Myocyte (in vitro differentiated cells): ENCODE measurements at regions not wholly inside any gene's neighbourhood (a gene's known extent, or its start where the extent isn't known, plus 50 kb on each side); places are given as distances from the start of the nearest gene placed in this dataset.
A peak's percentile ranks its signal among the peaks of the same experiment; 100 is the strongest.
"Not testable (repeated sequence)": the region's sequence is repeated elsewhere in the genome, so short reads cannot be mapped to it uniquely, and the experiment has no call there.

Experiments used
- DNase-seq: peaks from one replicate; pipeline ENCODE4 v3.0.0-alpha.2; 2012; ENCODE audit warnings: low read depth

DNA sequence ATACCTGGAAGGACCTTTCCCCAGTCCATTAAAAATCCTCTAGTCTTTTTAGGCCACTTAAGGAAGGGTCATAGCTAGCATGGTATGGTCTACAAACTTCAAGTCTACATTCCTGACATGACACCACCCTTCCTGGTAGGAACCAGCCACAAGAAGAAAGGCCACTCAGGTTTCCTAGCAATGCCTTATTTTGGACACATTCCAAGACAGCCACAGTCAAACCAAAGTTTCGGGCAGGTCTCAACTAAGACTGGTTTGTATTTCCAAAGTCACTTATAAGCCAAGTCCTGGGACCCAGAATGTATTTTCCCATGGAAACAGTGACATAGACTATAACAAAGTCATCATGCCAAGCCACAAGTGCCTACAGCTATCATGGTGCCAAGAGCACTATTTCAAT is 50.6 kb upstream of the SLC44A3 start:
- DNase-seq = no peak

DNA sequence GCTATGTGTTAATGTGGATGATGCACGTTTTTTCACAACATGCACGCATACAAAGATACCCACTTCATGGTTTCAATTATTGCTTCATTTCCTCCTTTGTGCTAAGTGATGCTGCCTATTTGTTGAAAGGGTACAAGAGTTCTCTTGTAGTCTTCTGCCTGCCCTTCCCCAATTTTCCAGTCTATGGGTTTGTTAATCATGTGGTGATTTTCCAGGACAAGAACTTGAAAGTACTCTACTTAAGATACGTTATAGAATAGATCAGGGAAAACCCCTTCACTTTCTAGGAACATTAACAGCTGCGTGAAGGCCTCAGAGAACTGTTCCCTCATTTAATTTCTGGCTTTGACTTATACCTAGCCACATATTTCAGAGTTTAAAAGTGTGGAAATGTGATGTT is 52.1 kb upstream of the SLC44A3 start:
- DNase-seq = no peak

DNA sequence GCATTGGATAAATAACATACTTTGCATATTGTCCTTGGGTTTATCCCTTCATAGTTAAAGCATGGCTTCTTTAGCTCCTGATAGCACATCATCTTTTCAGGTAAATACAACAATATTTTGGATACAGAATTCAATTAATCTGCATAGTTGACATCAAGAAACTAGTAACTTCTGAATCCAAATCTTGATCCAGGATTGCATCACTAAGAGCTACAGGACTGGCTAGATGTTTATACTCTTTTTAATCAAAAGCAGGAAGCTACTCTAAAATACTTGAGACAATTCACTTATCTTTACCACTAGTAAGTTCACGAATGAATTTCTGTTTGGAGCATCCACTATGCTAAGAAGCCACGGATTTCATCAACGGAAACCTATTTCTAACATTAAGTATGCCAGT is 54.2 kb upstream of the SLC44A3 start:
- DNase-seq = no peak

DNA sequence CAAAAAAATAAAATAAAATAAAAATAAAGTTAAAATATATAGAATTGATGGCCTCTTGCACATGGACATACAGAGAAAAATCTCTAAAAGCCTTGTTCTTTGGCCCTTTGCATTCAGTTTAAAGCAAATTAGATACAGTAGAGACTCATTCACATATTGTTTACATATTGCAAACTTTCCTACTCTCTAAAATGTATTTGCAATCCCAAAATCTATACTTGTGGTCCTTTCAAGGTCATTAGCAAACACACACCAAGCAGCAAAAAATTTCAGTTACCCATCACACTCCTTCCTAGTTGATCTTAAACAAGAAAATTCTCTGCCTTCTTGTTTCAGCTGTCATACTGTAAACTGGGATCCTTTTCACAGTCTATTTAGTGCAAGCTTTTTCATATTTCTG is 61.0 kb upstream of the SLC44A3 start:
- DNase-seq = no peak

DNA sequence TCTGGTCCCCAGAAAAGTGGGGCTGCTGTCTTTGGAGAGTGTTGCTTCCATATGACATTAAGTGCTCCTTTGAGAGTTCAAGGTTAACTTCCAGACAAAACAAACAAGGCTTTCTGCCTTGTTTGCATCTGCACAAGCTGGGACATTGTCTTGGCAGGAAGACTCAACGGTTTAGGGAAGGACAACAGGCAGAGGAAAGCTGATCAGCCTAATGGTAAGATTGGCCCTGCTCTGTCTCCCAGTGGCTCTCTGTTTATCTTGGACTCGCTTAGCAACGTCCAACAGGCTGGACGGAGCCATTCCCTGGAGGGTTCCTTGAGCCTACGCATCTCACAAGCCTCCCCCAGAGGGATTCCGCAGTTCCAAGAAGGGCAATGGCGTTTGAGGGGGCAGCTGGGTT is 62.2 kb upstream of the SLC44A3 start:
- no peak for DNase-seq

GRCh38 chr1:94755675-94756074 is 64.5 kb upstream of the SLC44A3 start:
- DNase-seq = peak; percentile 21

DNA sequence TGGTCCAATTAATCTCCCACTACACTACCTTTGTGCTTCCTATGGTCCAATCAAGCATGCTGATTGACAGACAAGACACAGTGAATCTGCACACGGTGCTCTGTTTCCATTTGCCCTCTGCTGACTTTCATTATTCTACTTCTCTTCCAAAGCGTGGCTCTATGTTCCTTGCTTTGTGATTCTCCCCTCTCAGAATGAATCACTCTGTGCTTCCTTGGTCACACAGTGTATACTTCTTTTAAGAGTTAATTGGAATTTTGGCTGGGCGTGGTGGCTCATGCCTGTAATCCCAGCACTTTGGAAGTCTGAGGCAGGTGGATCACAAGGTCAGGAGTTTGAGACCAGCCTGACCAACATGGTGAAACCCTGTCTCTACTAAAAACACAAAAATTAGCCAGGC is 65.1 kb upstream of the SLC44A3 start:
- not testable (repeated sequence) for DNase-seq

- no peak for DNase-seq
Observed at GRCh38 chr1:94754570-94754969, 65.6 kb upstream of the SLC44A3 start.

DNA sequence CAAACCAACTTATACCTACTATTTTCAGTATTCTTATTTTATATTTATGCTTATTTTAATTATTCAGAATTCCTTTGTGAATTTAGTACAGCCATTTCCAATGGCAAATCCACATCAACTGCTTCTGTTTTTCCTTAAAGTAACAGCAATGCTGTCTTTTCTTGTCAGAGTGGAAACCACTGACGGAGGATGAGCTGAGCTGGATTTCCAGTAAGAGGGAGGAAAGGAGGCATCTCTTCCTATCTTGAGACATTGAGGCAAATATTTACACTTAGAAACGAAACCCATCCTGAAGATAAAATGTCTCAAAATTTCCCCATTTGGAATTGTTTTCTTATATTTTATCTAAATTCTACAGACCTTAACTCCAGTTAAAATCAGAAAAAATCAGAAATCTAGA is 66.1 kb upstream of the SLC44A3 start:
- DNase-seq = no peak

- no peak for DNase-seq
Observed at GRCh38 chr1:94753171-94753972, 66.8 kb upstream of the SLC44A3 start.

DNA sequence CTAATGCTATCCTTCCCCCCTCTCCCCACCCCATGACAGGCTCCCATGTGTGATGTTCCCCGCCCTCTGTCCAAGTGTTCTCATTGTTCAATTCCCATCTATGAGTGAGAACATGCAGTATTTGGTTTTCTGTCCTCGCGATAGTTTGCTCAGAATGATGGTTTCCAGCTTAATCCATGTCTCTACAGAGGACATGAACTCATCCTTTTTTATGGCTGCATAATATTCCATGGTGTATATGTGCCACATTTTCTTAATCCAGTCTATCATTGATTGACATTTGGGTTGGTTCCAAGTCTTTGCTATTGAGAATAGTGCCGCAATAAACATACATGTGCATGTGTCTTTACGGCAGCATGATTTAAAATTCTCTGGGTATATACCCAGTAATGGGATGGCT is 68.7 kb upstream of the SLC44A3 start:
- DNase-seq = not testable (repeated sequence)

- peak; percentile 16 for DNase-seq
Observed at GRCh38 chr1:94746635-94747525, 73.3 kb upstream of the SLC44A3 start.

- no peak for DNase-seq
Observed at GRCh38 chr1:94745742-94746141, 74.4 kb upstream of the SLC44A3 start.

DNA sequence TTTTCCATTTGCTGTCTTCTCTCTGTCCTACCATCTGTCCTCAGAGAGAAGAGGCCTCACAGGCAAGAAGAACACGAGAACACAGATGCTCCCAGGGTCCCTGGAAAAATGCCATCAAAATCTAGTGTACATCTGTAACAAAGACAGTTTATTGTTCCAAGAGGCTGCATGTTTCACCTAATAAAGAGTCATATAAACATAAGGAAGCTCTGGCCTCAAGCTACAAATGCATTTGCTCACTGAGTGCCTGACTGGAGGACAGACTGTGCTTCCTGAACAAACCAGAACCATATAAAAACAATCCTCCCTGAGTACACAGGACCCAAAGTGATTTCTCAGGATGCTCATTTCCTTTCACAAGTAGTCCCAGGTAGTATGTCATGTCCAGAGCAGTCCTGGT is 76.3 kb upstream of the SLC44A3 start:
- peak; percentile 25 for DNase-seq

- DNase-seq = no peak
Observed at GRCh38 chr1:94741996-94742395, 78.2 kb upstream of the SLC44A3 start.

- no peak for DNase-seq
Observed at GRCh38 chr1:94741510-94741909, 78.6 kb upstream of the SLC44A3 start.

DNA sequence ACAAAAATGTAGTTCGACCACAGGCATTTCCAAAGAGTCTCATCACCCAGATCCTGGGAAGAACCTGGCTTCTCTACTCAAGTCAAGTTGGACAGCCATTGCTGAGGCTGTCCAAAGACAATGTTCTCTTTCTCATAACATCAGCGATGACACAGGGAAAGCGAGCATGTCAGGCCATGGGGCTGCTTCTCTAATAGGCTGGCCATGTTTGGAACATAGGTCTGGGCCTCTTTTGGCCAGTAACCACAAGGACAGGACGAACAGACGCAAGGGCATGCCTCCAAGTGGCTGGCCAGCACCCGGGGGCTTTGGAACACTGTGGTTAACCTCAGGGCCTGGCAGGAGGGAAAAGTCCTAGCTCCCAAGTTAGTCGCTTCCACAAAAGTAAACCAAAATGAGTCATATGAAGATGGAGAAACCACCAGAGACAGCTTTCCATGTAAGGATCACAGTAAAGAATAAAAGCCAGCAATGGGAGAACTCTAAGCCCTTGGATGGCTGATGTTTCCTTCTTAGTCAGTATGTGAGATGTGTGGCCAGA is 80.6 kb upstream of the SLC44A3 start:
- peak; percentile 99 for DNase-seq

GRCh38 chr1:94738371-94738770 is 81.8 kb upstream of the SLC44A3 start:
- DNase-seq = no peak

DNA sequence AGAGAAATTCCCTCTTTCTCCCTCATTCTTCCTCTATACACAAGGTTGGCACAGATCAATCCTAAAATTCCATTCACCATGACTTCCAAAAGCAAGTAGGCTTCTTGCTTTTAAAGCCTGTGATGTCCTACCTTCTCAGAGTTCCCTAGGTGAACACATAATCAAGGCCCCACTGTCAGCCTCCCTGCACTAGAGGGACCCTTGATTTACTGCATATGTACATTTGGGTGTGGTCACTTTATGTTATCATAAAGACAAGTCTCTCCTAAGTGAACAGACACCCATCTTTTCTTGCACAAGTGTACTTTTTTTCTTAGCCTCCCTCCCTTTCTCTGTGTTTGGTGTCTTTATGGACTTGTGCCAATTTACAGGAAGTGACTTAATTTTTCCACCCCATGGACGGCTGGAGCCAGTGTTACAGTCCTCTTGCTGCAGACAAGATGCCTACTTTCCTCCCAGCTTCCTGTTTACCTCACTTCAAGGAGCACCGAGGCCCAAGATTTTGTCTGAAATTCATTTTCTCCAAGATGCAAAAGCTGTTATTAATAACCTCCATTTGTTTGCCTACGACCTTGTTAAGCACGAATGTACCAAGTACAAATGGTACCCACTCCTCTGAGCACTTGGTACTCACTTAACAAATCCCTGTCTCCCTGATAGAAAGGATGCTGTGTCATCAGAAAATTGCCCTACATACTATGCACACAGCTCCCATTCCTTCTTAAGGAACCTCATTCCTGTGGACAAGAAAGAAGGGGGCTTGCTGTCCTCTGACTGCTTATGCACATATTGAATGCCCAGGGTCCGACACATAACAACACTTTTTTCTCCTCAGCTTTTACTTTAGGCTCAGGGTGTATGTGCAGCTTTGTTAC is 82.8 kb upstream of the SLC44A3 start:
- no peak for DNase-seq

DNA sequence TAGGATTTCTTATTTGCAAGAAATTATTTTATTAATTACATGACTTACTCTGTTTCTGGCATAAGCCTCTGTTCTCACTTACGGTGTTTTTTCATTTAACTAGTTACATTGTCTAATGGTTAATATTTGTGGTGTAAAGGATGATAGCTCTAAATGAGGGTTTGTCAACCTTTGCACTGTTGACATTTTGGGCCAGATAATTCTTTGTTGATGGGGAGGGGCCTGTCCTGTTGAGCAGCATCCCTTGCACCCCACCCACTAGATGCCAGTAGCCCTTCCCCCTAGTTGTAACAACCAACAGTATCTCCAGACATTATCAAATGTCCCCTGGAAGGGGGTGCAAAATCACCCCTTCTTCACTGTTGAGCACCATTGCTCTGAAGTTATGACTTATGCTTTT is 83.6 kb upstream of the SLC44A3 start:
- no peak for DNase-seq

GRCh38 chr1:94736073-94736472 is 84.1 kb upstream of the SLC44A3 start:
- no peak for DNase-seq
